ENCODE measurements at regions not wholly inside any gene's neighbourhood (a gene's known extent, or its start where the extent isn't known, plus 50 kb on each side); places are given as distances from the start of the nearest gene placed in this dataset.

- Histone ChIP-seq H3K9me3 (ENCODE audit: insufficient read depth in 2 of 2, low read depth in 1 of 2, low read length in 1 of 2) (peaks cover 14 to 26% of the 10 kb centered on the region in 2 experiments), H3K9ac (replicated peaks in 1 of 4; ENCODE audit: extremely low read depth in 1 of 4, low read depth in 3 of 4, low read length in 3 of 4) (no peak overlapping the region), H3K14ac (ENCODE audit: insufficient read length) (no peak overlapping the region), H2AK5ac (ENCODE audit: low read depth, low read length) (no peak overlapping the region), H3K27me3 (replicated peaks in 1 of 4; ENCODE audit: control insufficient read depth in 3 of 4, extremely low read depth in 1 of 4, insufficient read depth in 3 of 4, low read length in 3 of 4) (peaks cover 2 to 11% (median 5%) of the 10 kb centered on the region in 4 experiments; a peak in 5 of 7 replicates), H4K91ac (replicated peaks; ENCODE audit: insufficient read length, low read length) (no peak overlapping the region), H3K23me2 (ENCODE audit: low read depth, low read length) (no peaks in the 10 kb centered on the region), H3K36me3 (ENCODE audit: control insufficient read depth in 2 of 4, insufficient read depth in 4 of 4, low read length in 3 of 4) (no peaks in the 10 kb centered on the region; a peak in 1 of 8 replicates), H3K18ac (ENCODE audit: extremely low read depth, low read length) (no peak overlapping the region), H3K23ac (ENCODE audit: insufficient read length) (no peak overlapping the region), H2AFZ (ENCODE audit: low read length) (0 out of 2 replicates have a peak overlapping the region, but pooled peaks have one; percentile 6), H3K79me2 (ENCODE audit: control insufficient read depth in 1 of 2, insufficient read depth in 2 of 2, low read length in 2 of 2) (no peaks in the 10 kb centered on the region), H2BK120ac (replicated peaks; ENCODE audit: low read depth, low read length) (no peak overlapping the region), H3K56ac (replicated peaks; ENCODE audit: insufficient read length, low read depth, low read length) (no peak overlapping the region), H3K4me2 (ENCODE audit: insufficient read depth in 1 of 2, low read depth in 2 of 2, low read length in 2 of 2) (no peak overlapping the region), H3K4me1 (replicated peaks in 1 of 4; ENCODE audit: control insufficient read depth in 3 of 4, insufficient read depth in 4 of 4, low read length in 3 of 4) (no peaks in the 10 kb centered on the region; a peak in 2 of 7 replicates), H4K8ac (ENCODE audit: extremely low read depth, insufficient read depth, low read length) (no peak overlapping the region), H2BK15ac (ENCODE audit: low read length) (no peak overlapping the region), H3K4me3 (ENCODE audit: extremely low read depth in 1 of 4, insufficient read depth in 2 of 4, low read depth in 3 of 4, low read length in 4 of 4) (no peak overlapping the region), H2BK12ac (ENCODE audit: low read depth, low read length) (no peak overlapping the region), H3K27ac (ENCODE audit: low read depth, low read length) (no peak overlapping the region), H2BK20ac (ENCODE audit: low read length) (no peak overlapping the region), H3K79me1 (ENCODE audit: low read depth, low read length) (no peaks in the 10 kb centered on the region), H3K4ac (replicated peaks; ENCODE audit: insufficient read length, low read depth, low read length) (no peak overlapping the region), H4K5ac (ENCODE audit: insufficient read length, low read depth, low read length) (no peak overlapping the region), H4K20me1 (replicated peaks in 1 of 2; ENCODE audit: control insufficient read depth in 1 of 2, insufficient read depth in 2 of 2, low read length in 2 of 2) (no peaks in the 10 kb centered on the region), H2BK5ac (ENCODE audit: low read depth, low read length) (no peak overlapping the region)
- POLR2A ChIA-PET (ENCODE audit: partially characterized antibody): no interaction called here
- no peak for FAIRE-seq
- DNase-seq (ENCODE audit: low read depth in 1 of 2, low spot score in 2 of 2): no peak
- 79% methylated on average over 7 of the region's 7 CpGs; no CpG with 5 or more reads in 1 of the 2 experiments for WGBS, 2 experiments (ENCODE audit: extremely low coverage in 1 of 2, insufficient coverage in 1 of 2, insufficient read length in 1 of 2, insufficient replicate concordance in 2 of 2, low coverage in 1 of 2, low lambda C conversion rate in 2 of 2, missing lambda C conversion rate in 1 of 2)
- CTCF ChIA-PET (ENCODE audit: partially characterized antibody): interaction anchor here (1.2 to 3.3 kb wide), 2 partner anchors 10 to 12 kb away, joined by 3 to 10 read pairs; no protein-coding TSS in a partner anchor
- TF ChIP-seq SUZ12 (IDR thresholded peaks at IDR 0.05; ENCODE audit: low read length): no peak
- no peak for TF ChIP-seq SAP30 (IDR thresholded peaks at IDR 0.05; ENCODE audit: insufficient read depth, insufficient replicate concordance, low read length)
- TF ChIP-seq CHD2 (IDR thresholded peaks at IDR 0.05; ENCODE audit: low read length): no peak
- no peak for TF ChIP-seq FOSL1 (IDR thresholded peaks at IDR 0.05; ENCODE audit: insufficient read depth, low read depth, low read length)
- TF ChIP-seq, protein P1, sequence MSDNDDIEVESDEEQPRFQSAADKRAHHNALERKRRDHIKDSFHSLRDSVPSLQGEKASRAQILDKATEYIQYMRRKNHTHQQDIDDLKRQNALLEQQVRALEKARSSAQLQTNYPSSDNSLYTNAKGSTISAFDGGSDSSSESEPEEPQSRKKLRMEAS (IDR thresholded peaks at IDR 0.05): no peak
- TF ChIP-seq BCL11A (IDR thresholded peaks at IDR 0.05; ENCODE audit: low read depth in 2 of 2, low read length in 2 of 2): no peak
- TF ChIP-seq TBP (IDR thresholded peaks at IDR 0.05; ENCODE audit: low read depth, low read length): no peak
- TF ChIP-seq YY1 (IDR thresholded peaks at IDR 0.05; ENCODE audit: low read depth, low read length): no peak
- TF ChIP-seq CHD1 (IDR thresholded peaks at IDR 0.05; ENCODE audit: low read depth, low read length): no peak
- TF ChIP-seq, protein P2, sequence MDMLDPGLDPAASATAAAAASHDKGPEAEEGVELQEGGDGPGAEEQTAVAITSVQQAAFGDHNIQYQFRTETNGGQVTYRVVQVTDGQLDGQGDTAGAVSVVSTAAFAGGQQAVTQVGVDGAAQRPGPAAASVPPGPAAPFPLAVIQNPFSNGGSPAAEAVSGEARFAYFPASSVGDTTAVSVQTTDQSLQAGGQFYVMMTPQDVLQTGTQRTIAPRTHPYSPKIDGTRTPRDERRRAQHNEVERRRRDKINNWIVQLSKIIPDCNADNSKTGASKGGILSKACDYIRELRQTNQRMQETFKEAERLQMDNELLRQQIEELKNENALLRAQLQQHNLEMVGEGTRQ (IDR thresholded peaks at IDR 0.05; ENCODE audit: low read length): no peak
- TF ChIP-seq NRF1 (IDR thresholded peaks at IDR 0.05; ENCODE audit: low read depth, low read length): no peak
- TF ChIP-seq POLR2A (IDR thresholded peaks at IDR 0.05; ENCODE audit: control extremely low read depth in 1 of 2, low read depth in 2 of 2, low read length in 2 of 2): no peak
- no peak for TF ChIP-seq JUN (IDR thresholded peaks at IDR 0.05; ENCODE audit: low read depth, low read length)
- no peak for TF ChIP-seq ATF3 (IDR thresholded peaks at IDR 0.05; ENCODE audit: insufficient read depth, low read depth, low read length)
Measured at GRCh38 chr6:17202526-17202925, 78.6 kb upstream of the RBM24 start.
